Sigmoid colon (tissue), 6 donors: ENCODE measurements at regions not wholly inside any gene's neighbourhood (a gene's known extent, or its start where the extent isn't known, plus 50 kb on each side); places are given as distances from the start of the nearest gene placed in this dataset.

Experiments used
- DNase-seq: peaks from one replicate; pipeline ENCODE4 v3.0.0-alpha.2; 2019
- H3K27ac ChIP-seq, 4 donors: fragments of 200-600 bp; sonication (generic); one replicate each; pipeline ENCODE4 v1.5.1; 2016 to 2019; ENCODE audit warnings: mild to moderate bottlenecking in 1 of 4
- H3K27me3 ChIP-seq, 3 donors: fragments of 200-600 bp; sonication (generic); one replicate each; pipeline ENCODE4 v1.5.1; 2019; ENCODE audit warnings: mild to moderate bottlenecking in 1 of 3
- H3K36me3 ChIP-seq, 4 donors: fragments of 200-600 bp; sonication (generic); one replicate each; pipeline ENCODE4 v1.5.1; 2016 to 2019
- H3K4me1 ChIP-seq, 4 donors: fragments of 200-600 bp; sonication (generic); one replicate each; pipeline ENCODE4 v1.5.1; 2017 to 2019
- H3K4me3 ChIP-seq, 4 donors: fragments of 200-600 bp; sonication (generic); one replicate each; pipeline ENCODE4 v1.5.1; 2017 to 2019; ENCODE audit warnings: mild to moderate bottlenecking in 2 of 4, moderate library complexity in 1 of 4
- H3K9me3 ChIP-seq, 4 donors: fragments of 200-600 bp in 3 of 4; sonication (generic) in 3 of 4; one replicate each; pipeline versions ENCODE4 v1.5.1 to v1.6.1; 2013 to 2019
- CTCF ChIP-seq, 4 experiments: fragments of 450-650 bp in 3 of 4; fragments of 200-600 bp in 1 of 4; IDR thresholded peaks; one replicate each; pipeline ENCODE4 v1.5.1; 2016 to 2019; ENCODE audit warnings: antibody characterized with exemption in 4 of 4, mild to moderate bottlenecking in 3 of 4, moderate library complexity in 2 of 4
- EP300 ChIP-seq, 4 donors: sonication (generic); formaldehyde crosslinking; IDR thresholded peaks; one replicate each; pipeline ENCODE4 v1.6.1; 2017; ENCODE audit warnings: antibody characterized with exemption in 4 of 4
- POLR2A ChIP-seq, 2 donors: fragments of 450-650 bp; IDR thresholded peaks; one replicate each; pipeline ENCODE4 v1.6.1; 2016; ENCODE audit warnings: antibody characterized with exemption in 2 of 2, mild to moderate bottlenecking in 2 of 2, moderate library complexity in 2 of 2
- POLR2AphosphoS5 ChIP-seq, 4 donors: sonication (generic); formaldehyde crosslinking; IDR thresholded peaks; one replicate each; pipeline ENCODE4 v1.6.1; 2017; ENCODE audit warnings: antibody characterized with exemption in 4 of 4
- WGBS, 2 donors: extraction: QIAGEN DNeasy Blood & Tissue Kit; methylation state at CpG; one replicate each; pipeline ENCODE4 v1.1.7; 2013; 5-methylcytosine and 5-hydroxymethylcytosine counted together
- intact Hi-C: fragments of 100-400 bp; cut with DNase I; formaldehyde crosslinking; loops from one replicate; pipeline ENCODE4 v1.15.1; 2023
- donor health status: healthy with polysubstance abuse.
- donor health status: healthy.

DNA sequence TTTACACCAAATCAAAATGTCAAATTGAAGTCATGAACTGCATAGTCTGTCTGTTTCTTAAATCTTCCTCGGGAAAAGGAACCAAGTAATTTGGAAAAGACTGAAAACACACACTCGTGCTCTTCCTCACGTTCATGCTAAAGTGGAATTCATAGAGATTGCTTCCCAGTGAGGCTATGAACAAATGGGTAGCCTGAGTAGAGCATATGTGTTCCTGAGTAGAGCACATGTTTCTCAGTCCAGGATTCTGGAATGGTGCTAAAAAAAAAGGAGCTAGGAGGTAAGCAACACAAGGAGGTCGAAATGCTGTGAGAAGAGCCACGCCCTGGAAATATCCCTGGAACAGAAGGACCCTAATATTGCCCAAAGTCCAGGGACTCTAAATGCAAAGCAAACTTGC, 494.2 kb upstream of the THBS1 start:
- Histone ChIP-seq H3K36me3 (no peaks in the 10 kb centered on the region), H3K27me3 (no peaks in the 10 kb centered on the region), H3K9me3 (no peaks in the 10 kb centered on the region), H3K27ac (peak overlapping the region in 2 of 4 donors; percentile 76 to 87), H3K4me3 (no peak overlapping the region), H3K4me1 (peaks cover 0 to 37% (median 28%) of the 10 kb centered on the region in 4 donors)
- DNase-seq, result no peak
- intact Hi-C loops, result no loop called here
- TF ChIP-seq EP300 (IDR thresholded peaks at IDR 0.05), result no peak
- no peak for TF ChIP-seq CTCF (IDR thresholded peaks at IDR 0.05)
- no peak for TF ChIP-seq POLR2A (IDR thresholded peaks at IDR 0.05)
- no peak for TF ChIP-seq POLR2AphosphoS5 (IDR thresholded peaks at IDR 0.05)
- 75 to 79% methylated on average over 5 of the region's 5 CpGs for WGBS, 2 donors

DNA sequence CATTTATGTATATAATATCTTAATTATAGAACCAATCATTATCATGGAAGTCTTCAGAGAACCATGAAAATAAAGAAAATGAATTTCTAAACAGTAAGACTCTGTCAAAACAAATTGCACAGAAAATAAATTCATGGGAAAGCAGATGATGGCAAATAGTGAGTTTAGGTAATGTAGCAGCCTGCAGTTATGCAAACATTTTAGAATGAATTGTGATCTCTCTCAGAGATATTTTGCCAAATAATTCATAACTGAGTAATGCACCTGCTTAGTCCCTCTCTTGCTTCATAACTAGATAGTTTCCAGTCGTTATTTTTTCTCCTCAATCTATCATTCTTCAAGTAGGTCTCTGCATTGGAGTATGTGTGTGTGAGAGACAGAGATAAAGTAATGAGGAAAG, 492.7 kb upstream of the THBS1 start:
- intact Hi-C loops, result no loop called here
- Histone ChIP-seq H3K36me3 (no peaks in the 10 kb centered on the region), H3K4me1 (peaks cover 0 to 37% (median 29%) of the 10 kb centered on the region in 4 donors), H3K27me3 (no peaks in the 10 kb centered on the region), H3K27ac (no peak overlapping the region), H3K4me3 (no peak overlapping the region), H3K9me3 (no peaks in the 10 kb centered on the region)
- 74 to 83% methylated on average over 1 of the region's 1 CpG for WGBS, 2 donors
- DNase-seq, result no peak
- TF ChIP-seq EP300 (IDR thresholded peaks at IDR 0.05), result no peak
- no peak for TF ChIP-seq POLR2AphosphoS5 (IDR thresholded peaks at IDR 0.05)
- no peak for TF ChIP-seq POLR2A (IDR thresholded peaks at IDR 0.05)
- TF ChIP-seq CTCF (IDR thresholded peaks at IDR 0.05), result no peak

GRCh38 chr15:39092354-39092753, 488.5 kb upstream of the THBS1 start:
- Histone ChIP-seq H3K4me1 (peaks cover 0 to 30% (median 22%) of the 10 kb centered on the region in 4 donors), H3K27ac (no peak overlapping the region), H3K9me3 (no peaks in the 10 kb centered on the region), H3K4me3 (no peak overlapping the region), H3K27me3 (no peaks in the 10 kb centered on the region), H3K36me3 (no peaks in the 10 kb centered on the region)
- no peak for DNase-seq
- 88 to 92% methylated on average over 4 of the region's 4 CpGs for WGBS, 2 donors
- no peak for TF ChIP-seq EP300 (IDR thresholded peaks at IDR 0.05)
- TF ChIP-seq POLR2A (IDR thresholded peaks at IDR 0.05), result no peak
- TF ChIP-seq CTCF (IDR thresholded peaks at IDR 0.05), result no peak
- TF ChIP-seq POLR2AphosphoS5 (IDR thresholded peaks at IDR 0.05), result peak in 1 of 4 donors; percentile 13
- intact Hi-C loops, result no loop called here

- intact Hi-C loops, result no loop called here
- Histone ChIP-seq H3K4me3 (no peak overlapping the region), H3K4me1 (peaks cover 0 to 30% (median 22%) of the 10 kb centered on the region in 4 donors), H3K27ac (no peak overlapping the region), H3K36me3 (no peaks in the 10 kb centered on the region), H3K27me3 (no peaks in the 10 kb centered on the region), H3K9me3 (no peaks in the 10 kb centered on the region)
- TF ChIP-seq POLR2AphosphoS5 (IDR thresholded peaks at IDR 0.05) (no peak), CTCF (IDR thresholded peaks at IDR 0.05) (no peak), EP300 (IDR thresholded peaks at IDR 0.05) (no peak), POLR2A (IDR thresholded peaks at IDR 0.05) (no peak)
- DNase-seq, result no peak
- WGBS, 2 donors, result 94 to 96% methylated on average over 2 of the region's 2 CpGs
Observed at GRCh38 chr15:39092761-39093160, 488.1 kb upstream of the THBS1 start.

DNA sequence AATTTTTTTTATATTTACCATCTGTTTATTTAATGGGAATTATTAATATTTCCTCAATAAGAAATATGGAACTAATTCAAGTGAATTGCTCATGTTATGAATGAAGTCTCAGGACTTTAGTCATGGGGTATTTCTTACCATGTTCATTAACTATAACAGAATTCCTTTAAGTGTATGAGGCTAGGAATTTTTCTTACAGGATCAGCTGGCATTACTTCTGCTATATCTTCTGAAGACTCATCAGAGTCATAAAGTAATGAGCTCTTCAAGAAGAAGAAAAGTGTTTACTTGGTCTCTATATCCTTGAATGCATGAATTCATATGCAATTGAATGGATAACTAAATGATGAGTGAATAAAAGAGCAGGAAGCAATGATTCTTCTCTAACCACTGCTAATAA, 486.8 kb upstream of the THBS1 start:
- Histone ChIP-seq H3K36me3 (no peaks in the 10 kb centered on the region), H3K4me1 (peaks cover 0 to 26% (median 22%) of the 10 kb centered on the region in 4 donors), H3K4me3 (no peak overlapping the region), H3K27me3 (no peaks in the 10 kb centered on the region), H3K27ac (peak overlapping the region in 2 of 4 donors; percentile 64 to 68), H3K9me3 (no peaks in the 10 kb centered on the region)
- no peak for TF ChIP-seq POLR2AphosphoS5 (IDR thresholded peaks at IDR 0.05)
- TF ChIP-seq CTCF (IDR thresholded peaks at IDR 0.05), result no peak
- intact Hi-C loops, result no loop called here
- no peak for DNase-seq
